Uterus (tissue), 3 donors: ENCODE measurements at regions not wholly inside any gene's neighbourhood (a gene's known extent, or its start where the extent isn't known, plus 50 kb on each side); places are given as distances from the start of the nearest gene placed in this dataset.

Experiments used
- DNase-seq, 2 donors: peaks; one replicate each; pipeline ENCODE4 v3.0.0-alpha.2; 2019 to 2020
- H3K27ac ChIP-seq, 2 donors: fragments of 200-600 bp; sonication (generic); 1 replicate in 1 of 2; 2 replicates in 1 of 2; pipeline ENCODE4 v1.5.1; 2016 to 2018
- H3K27me3 ChIP-seq, 2 donors: fragments of 200-600 bp; sonication (generic); one replicate each; pipeline ENCODE4 v1.5.1; 2018 to 2019; ENCODE audit warnings: control low read depth in 1 of 2
- H3K36me3 ChIP-seq, 2 donors: fragments of 200-600 bp; sonication (generic); one replicate each; pipeline ENCODE4 v1.5.1; 2019; ENCODE audit warnings: control low read depth in 1 of 2
- H3K4me1 ChIP-seq, 2 donors: fragments of 200-600 bp; sonication (generic); one replicate each; pipeline ENCODE4 v1.5.1; 2018 to 2019; ENCODE audit warnings: control low read depth in 1 of 2
- H3K4me3 ChIP-seq, 2 donors: fragments of 200-600 bp; sonication (generic); 1 replicate in 1 of 2; 2 replicates in 1 of 2; pipeline ENCODE4 v1.5.1; 2018 to 2019; ENCODE audit warnings: mild to moderate bottlenecking in 1 of 2
- H3K9me3 ChIP-seq, 2 donors: fragments of 200-600 bp; sonication (generic); one replicate each; pipeline ENCODE4 v1.5.1; 2019; ENCODE audit warnings: control low read depth in 1 of 2
- CTCF ChIP-seq, 4 experiments: fragments of 200-600 bp in 2 of 4; fragments of 450-650 bp in 2 of 4; sonication (generic) in 2 of 4; IDR thresholded peaks; one replicate each; pipeline ENCODE4 v1.5.1; 2016 to 2019; ENCODE audit warnings: antibody characterized with exemption in 4 of 4, mild to moderate bottlenecking in 2 of 4, moderate library complexity in 1 of 4
- POLR2A ChIP-seq, 2 donors: fragments of 450-650 bp; IDR thresholded peaks; one replicate each; pipeline ENCODE4 v1.6.1; 2016; ENCODE audit warnings: antibody characterized with exemption in 2 of 2, mild to moderate bottlenecking in 1 of 2, moderate library complexity in 1 of 2
- intact Hi-C: fragments of 100-400 bp; cut with DNase I; formaldehyde crosslinking; loops from one replicate; pipeline ENCODE4 v1.15.1; 2023; ENCODE audit warnings: low total_unique reads
- donor health status: DM: yes; HTN: yes; CAD: no.

- no peaks in the 10 kb centered on the region for H3K27me3 ChIP-seq
- no peaks in the 10 kb centered on the region for H3K9me3 ChIP-seq
- no peaks in the 10 kb centered on the region for H3K36me3 ChIP-seq
- TF ChIP-seq POLR2A (IDR thresholded peaks at IDR 0.05), result no peak
- no peak for TF ChIP-seq CTCF (IDR thresholded peaks at IDR 0.05)
- intact Hi-C loops, result no loop called here
- no peak overlapping the region for H3K4me3 ChIP-seq
- DNase-seq, result no peak
- H3K4me1 ChIP-seq, result no peaks in the 10 kb centered on the region
- H3K27ac ChIP-seq, result no peak overlapping the region
Measured at GRCh38 chr5:23314827-23315226, 192.6 kb upstream of the PRDM9 start.

- DNase-seq, result no peak
- Histone ChIP-seq H3K4me1 (no peaks in the 10 kb centered on the region), H3K27ac (no peak overlapping the region), H3K4me3 (no peak overlapping the region), H3K27me3 (no peaks in the 10 kb centered on the region), H3K9me3 (no peaks in the 10 kb centered on the region), H3K36me3 (no peaks in the 10 kb centered on the region)
- intact Hi-C loops, result no loop called here
- TF ChIP-seq CTCF (IDR thresholded peaks at IDR 0.05), result no peak
- no peak for TF ChIP-seq POLR2A (IDR thresholded peaks at IDR 0.05)
Measured at GRCh38 chr5:23305055-23305454, 202.4 kb upstream of the PRDM9 start.

- Histone ChIP-seq H3K4me1 (no peaks in the 10 kb centered on the region), H3K9me3 (no peaks in the 10 kb centered on the region), H3K27me3 (no peaks in the 10 kb centered on the region), H3K36me3 (no peaks in the 10 kb centered on the region), H3K4me3 (no peak overlapping the region), H3K27ac (no peak overlapping the region)
- intact Hi-C loops, result no loop called here
- TF ChIP-seq CTCF (IDR thresholded peaks at IDR 0.05), result no peak
- no peak for TF ChIP-seq POLR2A (IDR thresholded peaks at IDR 0.05)
- no peak for DNase-seq
Measured at GRCh38 chr5:23303836-23304235, 203.6 kb upstream of the PRDM9 start.

- no peaks in the 10 kb centered on the region for H3K36me3 ChIP-seq
- no peak for DNase-seq
Measured at GRCh38 chr5:23303435-23303834, 204.0 kb upstream of the PRDM9 start.

GRCh38 chr5:23302438-23302837, 205.0 kb upstream of the PRDM9 start:
- no peak for DNase-seq
- intact Hi-C loops, result no loop called here

More at GRCh38 chr5:23303435-23303834, 204.0 kb upstream of the PRDM9 start:
- no peaks in the 10 kb centered on the region for H3K9me3 ChIP-seq
- H3K27ac ChIP-seq, result no peak overlapping the region
- no peak for TF ChIP-seq POLR2A (IDR thresholded peaks at IDR 0.05)
- no peak for TF ChIP-seq CTCF (IDR thresholded peaks at IDR 0.05)
- intact Hi-C loops, result no loop called here
- H3K4me1 ChIP-seq, result no peaks in the 10 kb centered on the region
- H3K4me3 ChIP-seq, result no peak overlapping the region
- no peaks in the 10 kb centered on the region for H3K27me3 ChIP-seq

More at GRCh38 chr5:23302438-23302837, 205.0 kb upstream of the PRDM9 start:
- H3K4me1 ChIP-seq, result no peaks in the 10 kb centered on the region
- H3K27ac ChIP-seq, result no peak overlapping the region
- no peaks in the 10 kb centered on the region for H3K9me3 ChIP-seq
- no peaks in the 10 kb centered on the region for H3K36me3 ChIP-seq
- no peak overlapping the region for H3K4me3 ChIP-seq
- TF ChIP-seq POLR2A (IDR thresholded peaks at IDR 0.05) (no peak), CTCF (IDR thresholded peaks at IDR 0.05) (no peak)
- no peaks in the 10 kb centered on the region for H3K27me3 ChIP-seq
